WTC11 (cell line): ENCODE measurements at regions not wholly inside any gene's neighbourhood (a gene's known extent, or its start where the extent isn't known, plus 50 kb on each side); places are given as distances from the start of the nearest gene placed in this dataset.

Experiments used
- CTCF ChIP-seq: fragments of 200-600 bp; IDR thresholded peaks from 2 replicates; pipeline ENCODE4 v1.8.0; 2022; ENCODE audit warnings: antibody characterized with exemption
- TCF7 ChIP-seq: sonication (generic); formaldehyde crosslinking; IDR thresholded peaks from 2 replicates; pipeline ENCODE4 v1.8.0; 2022; ENCODE audit warnings: mild to moderate bottlenecking, low read depth, missing genetic modification reagents, moderate library complexity

GRCh38 chrX:79281775-79282174 lies 85.4 kb downstream of the ITM2A start:
- TF ChIP-seq TCF7 (CRISPR knock-in tag) (no peak), CTCF (no peak)
